ENCODE measurements at regions not wholly inside any gene's neighbourhood (a gene's known extent, or its start where the extent isn't known, plus 50 kb on each side); places are given as distances from the start of the nearest gene placed in this dataset.

- intact Hi-C loops (cut with micrococcal nuclease; ENCODE audit: unreplicated experiment) (no loop called here), in situ Hi-C loops (cut with HindIII; ENCODE audit: low pct_unique_long_range_greater_than_20kb, low sequenced_read_pairs) (no loop called here)
- ChIA-PET CTCF (no interaction called here), POLR2A (no interaction called here)
- BruUV-seq (replicated peaks) = no TSS peak
- DNase-seq (ENCODE audit: low read depth, low spot score) (no peak), ATAC-seq (no peak)
- H3K36me3 ChIP-seq (ENCODE audit: control insufficient read depth, insufficient read depth, low read length) = no peaks in the 10 kb centered on the region
- H3K4me1 ChIP-seq (ENCODE audit: control insufficient read depth, insufficient read depth, low read length) = no peaks in the 10 kb centered on the region
- TF ChIP-seq POLR2AphosphoS5 (IDR thresholded peaks at IDR 0.05; ENCODE audit: low read depth, low read length) (no peak), CTCF (IDR thresholded peaks at IDR 0.05) (no peak)
- no peaks in the 10 kb centered on the region for H3K9me3 ChIP-seq (ENCODE audit: control insufficient read depth, insufficient read depth, low read depth, low read length)
- no peaks in the 10 kb centered on the region for H3K27me3 ChIP-seq (ENCODE audit: control insufficient read depth, insufficient read depth, low read length)
- H3K4me3 ChIP-seq (ENCODE audit: low read depth in 2 of 2, low read length in 2 of 2) = no peak overlapping the region
- H3K27ac ChIP-seq (ENCODE audit: low read length) = no peak overlapping the region
Observed at GRCh38 chr14:27536748-27537147, 938.9 kb upstream of the NOVA1 start.

GRCh38 chr14:27546111-27546510, 948.3 kb upstream of the NOVA1 start:
- Histone ChIP-seq H3K4me1 (ENCODE audit: control insufficient read depth, insufficient read depth, low read length) (no peaks in the 10 kb centered on the region), H3K9me3 (ENCODE audit: control insufficient read depth, insufficient read depth, low read depth, low read length) (no peaks in the 10 kb centered on the region), H3K4me3 (ENCODE audit: low read depth in 2 of 2, low read length in 2 of 2) (no peak overlapping the region), H3K36me3 (ENCODE audit: control insufficient read depth, insufficient read depth, low read length) (no peaks in the 10 kb centered on the region), H3K27ac (ENCODE audit: low read length) (no peak overlapping the region), H3K27me3 (ENCODE audit: control insufficient read depth, insufficient read depth, low read length) (no peaks in the 10 kb centered on the region)
- TF ChIP-seq SIN3A (IDR thresholded peaks at IDR 0.05; ENCODE audit: borderline replicate concordance, insufficient read depth, low read depth, low read length) = no peak
- TF ChIP-seq CTCF (IDR thresholded peaks at IDR 0.05) = no peak
- ATAC-seq (no peak), DNase-seq (ENCODE audit: low read depth, low spot score) (no peak)
- no TSS peak for BruUV-seq (replicated peaks)
- in situ Hi-C loops (cut with HindIII; ENCODE audit: low pct_unique_long_range_greater_than_20kb, low sequenced_read_pairs) = no loop called here
- CTCF ChIA-PET = no interaction called here
- intact Hi-C loops (cut with micrococcal nuclease; ENCODE audit: unreplicated experiment) = no loop called here
- POLR2A ChIA-PET = no interaction called here

- Histone ChIP-seq H3K9me3 (ENCODE audit: control insufficient read depth, insufficient read depth, low read depth, low read length) (no peaks in the 10 kb centered on the region), H3K27ac (ENCODE audit: low read length) (no peak overlapping the region), H3K4me1 (ENCODE audit: control insufficient read depth, insufficient read depth, low read length) (no peaks in the 10 kb centered on the region), H3K27me3 (ENCODE audit: control insufficient read depth, insufficient read depth, low read length) (no peaks in the 10 kb centered on the region), H3K36me3 (ENCODE audit: control insufficient read depth, insufficient read depth, low read length) (no peaks in the 10 kb centered on the region), H3K4me3 (ENCODE audit: low read depth in 2 of 2, low read length in 2 of 2) (no peak overlapping the region)
- POLR2A ChIA-PET = no interaction called here
- in situ Hi-C loops (cut with HindIII; ENCODE audit: low pct_unique_long_range_greater_than_20kb, low sequenced_read_pairs) (no loop called here), intact Hi-C loops (cut with micrococcal nuclease; ENCODE audit: unreplicated experiment) (no loop called here)
- ATAC-seq (no peak), DNase-seq (ENCODE audit: low read depth, low spot score) (no peak)
- no TSS peak for BruUV-seq (replicated peaks)
- TF ChIP-seq CTCF (IDR thresholded peaks at IDR 0.05) (peak; percentile 17; the same call in 1 of the 2 replicates), REST (IDR thresholded peaks at IDR 0.05; ENCODE audit: insufficient read depth in 1 of 2, low read depth in 2 of 2, low read length in 1 of 2) (no peak)
- CTCF ChIA-PET = no interaction called here
Observed at GRCh38 chr14:27553790-27554189, 956.0 kb upstream of the NOVA1 start.
